ENCODE measurements at regions not wholly inside any gene's neighbourhood (a gene's known extent, or its start where the extent isn't known, plus 50 kb on each side); places are given as distances from the start of the nearest gene placed in this dataset.

DNA sequence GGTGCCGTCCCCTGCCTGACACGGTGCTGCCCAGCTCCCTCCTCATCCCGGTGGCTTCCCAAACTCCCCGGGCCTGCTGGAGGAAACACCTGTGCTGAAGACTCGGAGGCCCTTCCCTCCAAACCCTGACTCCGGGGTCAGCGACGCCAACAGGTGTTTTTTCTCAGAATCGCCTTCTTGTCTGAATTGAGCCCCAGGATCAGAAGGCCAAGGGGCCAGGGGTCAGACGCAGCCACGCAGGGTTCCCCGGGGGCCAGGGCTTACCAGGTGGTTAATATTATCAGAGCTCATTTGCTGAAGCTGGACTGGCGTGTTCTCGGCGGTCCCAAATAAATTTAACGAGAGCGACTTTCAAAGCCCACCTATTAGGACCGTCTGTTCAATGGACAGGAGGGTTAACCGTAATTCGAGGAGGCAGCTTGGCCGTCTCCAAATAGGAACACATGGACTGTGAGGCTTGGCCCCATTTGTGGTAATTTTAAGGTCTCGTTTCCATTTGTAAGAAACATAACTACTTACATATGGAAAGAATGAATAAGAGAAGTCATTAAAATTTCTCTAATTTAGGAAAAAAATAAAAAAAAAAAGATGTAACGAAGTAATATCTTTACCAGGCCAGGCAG is 239.3 kb downstream of the CRLF2 start:
- Mint-ChIP-seq H3K4me3 (no peak overlapping the region), H3K27ac (no peak overlapping the region), H3K4me1 (no peaks in the 10 kb centered on the region), H3K27me3 (no peaks in the 10 kb centered on the region), H3K9me3 (ENCODE audit: insufficient read depth) (no peaks in the 10 kb centered on the region)
- no peak for DNase-seq
- Histone ChIP-seq H4K20me1 (ENCODE audit: control insufficient read depth, insufficient read depth, low read length, poor library complexity, severe bottlenecking) (no peaks in the 10 kb centered on the region), H3K27ac (ENCODE audit: low read length in 2 of 2) (no peak overlapping the region), H3K27me3 (replicated peaks in 1 of 4; ENCODE audit: control extremely low read depth in 1 of 4, control insufficient read depth in 3 of 4, insufficient read depth in 4 of 4, low read length in 3 of 4) (no peaks in the 10 kb centered on the region), H3K4me3 (ENCODE audit: control extremely low read depth in 1 of 5, extremely low read depth in 1 of 5, insufficient read depth in 1 of 5, low read depth in 2 of 5, low read length in 4 of 5) (no peak overlapping the region), H3K9me3 (ENCODE audit: control extremely low read depth in 1 of 3, control insufficient read depth in 2 of 3, insufficient read depth in 1 of 3, low read length in 2 of 3) (peaks cover 3 to 7% (median 5%) of the 10 kb centered on the region in 3 donors), H3K9ac (ENCODE audit: low read length) (no peak overlapping the region), H3K4me1 (ENCODE audit: control insufficient read depth in 2 of 2, insufficient read depth in 2 of 2, low read length in 2 of 2) (no peaks in the 10 kb centered on the region), H3K4me2 (replicated peaks; ENCODE audit: low read depth, low read length, poor library complexity, severe bottlenecking) (no peak overlapping the region), H3K36me3 (replicated peaks in 1 of 2; ENCODE audit: control extremely low read depth in 1 of 2, control insufficient read depth in 1 of 2, extremely low read depth in 1 of 2, insufficient read depth in 2 of 2, low read length in 1 of 2) (no peaks in the 10 kb centered on the region), H2AFZ (ENCODE audit: insufficient read depth, low read depth, low read length, poor library complexity, severe bottlenecking) (no peak overlapping the region), H3K79me2 (ENCODE audit: control insufficient read depth, insufficient read depth, low read length) (no peaks in the 10 kb centered on the region)
- POLR2A ChIA-PET, result no interaction called here
- WGBS (ENCODE audit: insufficient coverage), result 88% methylated on average over 18 of the region's 23 CpGs
- ATAC-seq (ENCODE audit: low read depth), result no peak
- CTCF ChIA-PET, result no interaction called here
- no peak for TF ChIP-seq EZH2 (IDR thresholded peaks at IDR 0.05; ENCODE audit: borderline replicate concordance, insufficient read depth, low read depth, low read length, poor library complexity, severe bottlenecking)
- TF ChIP-seq, protein P1, sequence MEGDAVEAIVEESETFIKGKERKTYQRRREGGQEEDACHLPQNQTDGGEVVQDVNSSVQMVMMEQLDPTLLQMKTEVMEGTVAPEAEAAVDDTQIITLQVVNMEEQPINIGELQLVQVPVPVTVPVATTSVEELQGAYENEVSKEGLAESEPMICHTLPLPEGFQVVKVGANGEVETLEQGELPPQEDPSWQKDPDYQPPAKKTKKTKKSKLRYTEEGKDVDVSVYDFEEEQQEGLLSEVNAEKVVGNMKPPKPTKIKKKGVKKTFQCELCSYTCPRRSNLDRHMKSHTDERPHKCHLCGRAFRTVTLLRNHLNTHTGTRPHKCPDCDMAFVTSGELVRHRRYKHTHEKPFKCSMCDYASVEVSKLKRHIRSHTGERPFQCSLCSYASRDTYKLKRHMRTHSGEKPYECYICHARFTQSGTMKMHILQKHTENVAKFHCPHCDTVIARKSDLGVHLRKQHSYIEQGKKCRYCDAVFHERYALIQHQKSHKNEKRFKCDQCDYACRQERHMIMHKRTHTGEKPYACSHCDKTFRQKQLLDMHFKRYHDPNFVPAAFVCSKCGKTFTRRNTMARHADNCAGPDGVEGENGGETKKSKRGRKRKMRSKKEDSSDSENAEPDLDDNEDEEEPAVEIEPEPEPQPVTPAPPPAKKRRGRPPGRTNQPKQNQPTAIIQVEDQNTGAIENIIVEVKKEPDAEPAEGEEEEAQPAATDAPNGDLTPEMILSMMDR (IDR thresholded peaks at IDR 0.05), result no peak
- intact Hi-C loops (cut with micrococcal nuclease), result no loop called here

DNA sequence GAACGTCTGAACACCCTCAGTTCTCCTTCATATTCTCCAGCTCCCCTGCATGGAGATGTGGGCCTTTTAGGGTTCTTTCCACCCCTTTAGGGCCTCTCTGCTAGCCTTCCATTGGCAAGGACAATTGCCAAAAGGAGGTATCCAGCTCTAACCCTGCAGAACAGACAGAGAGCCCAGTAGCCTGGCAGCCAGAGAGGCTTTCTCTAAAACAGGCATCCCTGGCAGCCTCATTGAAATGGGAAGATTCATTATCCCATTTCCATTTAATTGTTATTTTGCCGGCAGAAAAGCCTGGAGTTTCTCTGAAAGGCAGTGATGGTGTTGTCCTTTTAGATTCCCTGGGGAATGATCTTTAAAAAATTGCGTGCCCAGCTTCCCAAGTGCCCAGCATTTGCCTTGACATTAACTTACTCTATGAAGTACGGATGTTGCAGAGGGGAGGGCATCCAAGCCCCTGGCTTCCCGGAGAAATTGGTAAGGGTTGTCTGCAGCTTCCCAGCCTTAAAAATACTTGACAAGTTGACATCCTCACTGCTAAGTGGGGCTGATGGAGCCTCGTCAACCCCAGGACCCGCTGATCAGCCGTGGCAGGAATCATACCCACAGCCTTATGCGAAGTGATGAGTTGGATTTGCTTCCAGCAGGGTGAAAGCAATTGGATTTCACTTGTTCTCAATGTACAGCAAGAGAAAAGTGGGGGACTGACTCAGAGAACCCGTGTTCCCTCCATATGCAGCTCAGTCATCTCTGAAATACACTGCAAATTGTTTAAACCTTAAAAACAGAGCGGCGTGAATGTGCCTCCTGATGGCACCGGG is 244.1 kb downstream of the CRLF2 start:
- Histone ChIP-seq H3K4me2 (replicated peaks; ENCODE audit: low read depth, low read length, poor library complexity, severe bottlenecking) (no peak overlapping the region), H3K9ac (ENCODE audit: low read length) (no peak overlapping the region), H3K27me3 (replicated peaks in 1 of 4; ENCODE audit: control extremely low read depth in 1 of 4, control insufficient read depth in 3 of 4, insufficient read depth in 4 of 4, low read length in 3 of 4) (no peaks in the 10 kb centered on the region), H3K4me3 (ENCODE audit: control extremely low read depth in 1 of 5, extremely low read depth in 1 of 5, insufficient read depth in 1 of 5, low read depth in 2 of 5, low read length in 4 of 5) (no peak overlapping the region), H3K27ac (ENCODE audit: low read length in 2 of 2) (no peak overlapping the region), H2AFZ (ENCODE audit: insufficient read depth, low read depth, low read length, poor library complexity, severe bottlenecking) (no peak overlapping the region), H3K36me3 (replicated peaks in 1 of 2; ENCODE audit: control extremely low read depth in 1 of 2, control insufficient read depth in 1 of 2, extremely low read depth in 1 of 2, insufficient read depth in 2 of 2, low read length in 1 of 2) (no peaks in the 10 kb centered on the region), H3K79me2 (ENCODE audit: control insufficient read depth, insufficient read depth, low read length) (no peaks in the 10 kb centered on the region), H3K4me1 (ENCODE audit: control insufficient read depth in 2 of 2, insufficient read depth in 2 of 2, low read length in 2 of 2) (no peaks in the 10 kb centered on the region), H4K20me1 (ENCODE audit: control insufficient read depth, insufficient read depth, low read length, poor library complexity, severe bottlenecking) (no peaks in the 10 kb centered on the region), H3K9me3 (ENCODE audit: control extremely low read depth in 1 of 3, control insufficient read depth in 2 of 3, insufficient read depth in 1 of 3, low read length in 2 of 3) (peaks cover 0 to 14% (median 0%) of the 10 kb centered on the region in 3 donors)
- TF ChIP-seq, protein P1 (IDR thresholded peaks at IDR 0.05), result no peak
- TF ChIP-seq EZH2 (IDR thresholded peaks at IDR 0.05; ENCODE audit: borderline replicate concordance, insufficient read depth, low read depth, low read length, poor library complexity, severe bottlenecking), result no peak
- 94% methylated on average over 5 of the region's 13 CpGs for WGBS (ENCODE audit: insufficient coverage)
- Mint-ChIP-seq H3K27me3 (peaks cover 3% of the 10 kb centered on the region), H3K9me3 (ENCODE audit: insufficient read depth) (no peaks in the 10 kb centered on the region), H3K4me3 (no peak overlapping the region), H3K27ac (no peak overlapping the region), H3K4me1 (peaks cover 5% of the 10 kb centered on the region)
- POLR2A ChIA-PET, result no interaction called here
- CTCF ChIA-PET, result no interaction called here
- intact Hi-C loops (cut with micrococcal nuclease), result no loop called here
- ATAC-seq (ENCODE audit: low read depth), result no peak
- DNase-seq, result no peak
